ENCODE measurements at regions not wholly inside any gene's neighbourhood (a gene's known extent, or its start where the extent isn't known, plus 50 kb on each side); places are given as distances from the start of the nearest gene placed in this dataset.

- H3K4me3 ChIP-seq (replicated peaks in 1 of 2; ENCODE audit: low read depth in 1 of 2, low read length in 2 of 2) = no peak overlapping the region
- H3K9me2 ChIP-seq (ENCODE audit: insufficient read depth) = no peaks in the 10 kb centered on the region
- no peaks in the 10 kb centered on the region for H3K36me3 ChIP-seq (ENCODE audit: control insufficient read depth in 1 of 2, insufficient read depth in 2 of 2, low read length in 2 of 2)
- no peaks in the 10 kb centered on the region for H4K20me1 ChIP-seq (ENCODE audit: insufficient read depth)
- H3K4me1 ChIP-seq (ENCODE audit: control insufficient read depth in 1 of 2, insufficient read depth in 2 of 2, low read length in 2 of 2) = no peaks in the 10 kb centered on the region
- no peaks in the 10 kb centered on the region for H3K27me3 ChIP-seq (ENCODE audit: insufficient read depth, low read length)
- DNase-seq (ENCODE audit: low read depth, low spot score) = no peak
- RAD21 ChIA-PET (ENCODE audit: low non-redundant PET in 1 of 2, low total read pairs in 2 of 2, uncharacterized antibody in 2 of 2, unreplicated experiment in 2 of 2) = no interaction called here
- H3K9me3 ChIP-seq (ENCODE audit: control insufficient read depth in 1 of 2, insufficient read depth in 1 of 2, low read depth in 1 of 2, low read length in 2 of 2) = no peaks in the 10 kb centered on the region
- H3K9ac ChIP-seq (ENCODE audit: low read length) = no peak overlapping the region
- no TSS peak for BruUV-seq (replicated peaks)
- TF ChIP-seq POLR2A (IDR thresholded peaks at IDR 0.05; ENCODE audit: borderline replicate concordance, extremely low read depth, insufficient read depth, insufficient read length) (no peak), YY1 (IDR thresholded peaks at IDR 0.05; ENCODE audit: extremely low read depth, insufficient replicate concordance, low read depth, low read length) (no peak), REST (IDR thresholded peaks at IDR 0.05; ENCODE audit: low read depth) (no peak), FOSL1 (IDR thresholded peaks at IDR 0.05; ENCODE audit: low read depth) (no peak)
- TF ChIP-seq, protein P1, sequence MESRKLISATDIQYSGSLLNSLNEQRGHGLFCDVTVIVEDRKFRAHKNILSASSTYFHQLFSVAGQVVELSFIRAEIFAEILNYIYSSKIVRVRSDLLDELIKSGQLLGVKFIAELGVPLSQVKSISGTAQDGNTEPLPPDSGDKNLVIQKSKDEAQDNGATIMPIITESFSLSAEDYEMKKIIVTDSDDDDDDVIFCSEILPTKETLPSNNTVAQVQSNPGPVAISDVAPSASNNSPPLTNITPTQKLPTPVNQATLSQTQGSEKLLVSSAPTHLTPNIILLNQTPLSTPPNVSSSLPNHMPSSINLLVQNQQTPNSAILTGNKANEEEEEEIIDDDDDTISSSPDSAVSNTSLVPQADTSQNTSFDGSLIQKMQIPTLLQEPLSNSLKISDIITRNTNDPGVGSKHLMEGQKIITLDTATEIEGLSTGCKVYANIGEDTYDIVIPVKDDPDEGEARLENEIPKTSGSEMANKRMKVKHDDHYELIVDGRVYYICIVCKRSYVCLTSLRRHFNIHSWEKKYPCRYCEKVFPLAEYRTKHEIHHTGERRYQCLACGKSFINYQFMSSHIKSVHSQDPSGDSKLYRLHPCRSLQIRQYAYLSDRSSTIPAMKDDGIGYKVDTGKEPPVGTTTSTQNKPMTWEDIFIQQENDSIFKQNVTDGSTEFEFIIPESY (IDR thresholded peaks at IDR 0.05; ENCODE audit: extremely low read depth, insufficient replicate concordance, low read length) = no peak
- intact Hi-C loops (cut with micrococcal nuclease) = no loop called here
- H2AFZ ChIP-seq (ENCODE audit: low read depth, low read length, poor library complexity, severe bottlenecking) = no peak overlapping the region
- CTCF ChIA-PET = no interaction called here
- no peak overlapping the region for H3K4me2 ChIP-seq (ENCODE audit: low read length)
- no peak overlapping the region for H3K27ac ChIP-seq (ENCODE audit: low read depth, low read length)
- POLR2A ChIA-PET = no interaction called here
- ATAC-seq = peak; percentile 72
- no peaks in the 10 kb centered on the region for H3K79me2 ChIP-seq (ENCODE audit: insufficient read depth, low read length)
Observed at GRCh38 chr2:9686061-9686460, 55.3 kb upstream of the YWHAQ start.

Measured in HCT116 (cell line).